ENCODE measurements at regions not wholly inside any gene's neighbourhood (a gene's known extent, or its start where the extent isn't known, plus 50 kb on each side); places are given as distances from the start of the nearest gene placed in this dataset.
"Not testable (repeated sequence)": the region's sequence is repeated elsewhere in the genome, so short reads cannot be mapped to it uniquely, and the experiment has no call there.

- TF ChIP-seq CTCF (IDR thresholded peaks at IDR 0.05; ENCODE audit: extremely low read depth, missing control alignments) = no peak
- DNase-seq (ENCODE audit: low spot score) = no peak
These were observed 122.3 kb upstream of the MDFIC start for GRCh38 chr7:114799628-114800028.

DNA sequence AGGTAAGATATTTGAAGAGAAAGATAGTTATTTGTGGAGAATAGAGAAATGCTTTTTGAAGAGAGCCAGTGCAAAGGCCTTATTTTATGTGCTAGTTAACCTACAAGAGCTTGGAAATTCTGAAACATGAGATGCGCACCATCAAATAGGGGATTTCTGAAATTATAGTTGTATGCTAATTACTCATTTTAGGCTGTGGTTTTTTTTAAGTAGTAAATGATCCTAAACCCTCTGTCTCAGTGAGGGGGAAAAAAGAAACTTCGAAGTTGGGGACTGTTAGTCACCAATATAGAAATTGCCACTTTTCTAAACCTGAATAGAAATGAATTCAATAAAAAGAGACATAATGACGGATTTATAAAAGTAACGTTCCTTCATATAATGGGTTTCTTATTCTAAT lies 119.3 kb upstream of the MDFIC start:
- DNase-seq (ENCODE audit: low spot score) = no peak
- TF ChIP-seq CTCF (IDR thresholded peaks at IDR 0.05; ENCODE audit: extremely low read depth, missing control alignments) = no peak

- TF ChIP-seq CTCF (IDR thresholded peaks at IDR 0.05; ENCODE audit: extremely low read depth, missing control alignments) = no peak
- no peak for DNase-seq (ENCODE audit: low spot score)
These were observed 115.2 kb upstream of the MDFIC start for GRCh38 chr7:114806590-114807162.

GRCh38 chr7:114812570-114812969 lies 109.3 kb upstream of the MDFIC start:
- no peak for DNase-seq (ENCODE audit: low spot score)
- TF ChIP-seq CTCF (IDR thresholded peaks at IDR 0.05; ENCODE audit: extremely low read depth, missing control alignments) = no peak

DNA sequence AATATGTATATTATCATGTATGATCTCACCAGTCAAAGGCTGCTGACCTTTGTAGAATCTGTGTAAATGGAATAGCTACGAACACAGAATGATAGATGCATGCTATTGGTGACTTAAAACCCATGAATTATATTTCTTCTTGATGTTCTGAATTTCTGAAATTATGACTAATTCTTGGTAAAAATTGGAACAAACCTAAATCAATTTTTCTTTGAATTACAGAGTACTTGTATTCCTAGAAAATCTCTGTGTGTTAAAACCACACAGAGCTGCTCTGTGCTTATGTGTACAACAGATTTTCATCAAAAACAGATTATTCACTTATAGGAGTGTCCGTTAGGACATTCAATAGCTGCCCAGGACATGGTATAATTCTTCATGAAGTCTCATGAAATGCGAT lies 108.3 kb upstream of the MDFIC start:
- DNase-seq (ENCODE audit: low spot score) = no peak
- TF ChIP-seq CTCF (IDR thresholded peaks at IDR 0.05; ENCODE audit: extremely low read depth, missing control alignments) = no peak

DNA sequence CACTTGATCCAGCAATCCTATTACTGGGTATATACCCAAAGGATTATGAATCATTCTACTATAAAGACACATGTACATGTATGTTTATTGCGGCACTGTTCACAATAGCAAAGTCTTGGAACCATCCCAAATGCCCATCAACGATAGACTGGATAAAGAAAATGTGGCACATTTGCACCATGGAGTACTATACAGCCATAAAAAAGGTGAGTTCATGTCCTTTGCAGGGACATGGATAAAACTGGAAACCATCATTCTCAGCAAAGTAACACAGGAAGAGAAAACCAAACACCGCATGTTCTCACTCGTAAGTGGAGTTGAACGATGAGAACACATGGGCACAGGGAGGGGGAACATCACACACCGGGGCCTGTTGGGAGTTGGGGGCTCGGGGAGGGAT lies 104.9 kb upstream of the MDFIC start:
- not testable (repeated sequence) for DNase-seq (ENCODE audit: low spot score)

DNA sequence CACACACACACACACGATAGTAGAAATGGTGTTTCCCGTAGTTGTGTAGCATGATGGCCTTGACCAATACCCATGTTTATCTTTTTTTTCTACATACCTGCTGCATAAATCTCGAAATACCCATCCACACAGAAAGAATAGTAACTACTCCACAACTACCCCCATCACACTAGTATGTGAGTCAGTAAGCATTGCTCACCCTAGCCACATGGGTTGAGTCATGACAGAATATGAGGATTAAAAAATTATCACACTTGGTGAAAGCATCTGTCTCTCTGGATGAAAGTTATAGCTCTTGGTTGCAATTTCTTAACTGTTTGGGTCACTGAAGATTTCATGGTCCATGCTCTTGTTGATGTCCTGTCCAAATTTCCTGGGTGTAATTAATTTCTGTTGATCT lies 103.4 kb upstream of the MDFIC start:
- no peak for DNase-seq (ENCODE audit: low spot score)
- TF ChIP-seq CTCF (IDR thresholded peaks at IDR 0.05; ENCODE audit: extremely low read depth, missing control alignments) = no peak

GRCh38 chr7:114819616-114820362 lies 102.1 kb upstream of the MDFIC start:
- no peak for DNase-seq (ENCODE audit: low spot score)
- no peak for TF ChIP-seq CTCF (IDR thresholded peaks at IDR 0.05; ENCODE audit: extremely low read depth, missing control alignments)

Measured in GM20000 (cell line).